ENCODE measurements at regions not wholly inside any gene's neighbourhood (a gene's known extent, or its start where the extent isn't known, plus 50 kb on each side); places are given as distances from the start of the nearest gene placed in this dataset.

GRCh38 chr3:187833799-187834578, 88.7 kb upstream of the BCL6 start:
- Mint-ChIP-seq H3K4me1 (ENCODE audit: low read depth) (peaks cover 29% of the 10 kb centered on the region), H3K9me3 (peaks cover 14% of the 10 kb centered on the region), H3K36me3 (ENCODE audit: low read depth) (peaks cover 16% of the 10 kb centered on the region), H3K27ac (no peak overlapping the region), H3K4me3 (no peak overlapping the region), H3K27me3 (ENCODE audit: low read depth) (no peaks in the 10 kb centered on the region)

- H3K27me3 Mint-ChIP-seq (ENCODE audit: low read depth) = no peaks in the 10 kb centered on the region
- H3K9me3 Mint-ChIP-seq = peaks cover 14% of the 10 kb centered on the region
- H3K27ac Mint-ChIP-seq = no peak overlapping the region
- H3K36me3 Mint-ChIP-seq (ENCODE audit: low read depth) = peaks cover 14% of the 10 kb centered on the region
- no peak overlapping the region for H3K4me3 Mint-ChIP-seq
- peaks cover 16% of the 10 kb centered on the region for H3K4me1 Mint-ChIP-seq (ENCODE audit: low read depth)
Measured at GRCh38 chr3:187836823-187837770, 91.8 kb upstream of the BCL6 start.

GRCh38 chr3:187838016-187838540, 92.8 kb upstream of the BCL6 start:
- peaks cover 14% of the 10 kb centered on the region for H3K36me3 Mint-ChIP-seq (ENCODE audit: low read depth)
- H3K9me3 Mint-ChIP-seq = peaks cover 14% of the 10 kb centered on the region

GRCh38 chr3:187839422-187839821, 94.2 kb upstream of the BCL6 start:
- Mint-ChIP-seq H3K4me3 (no peak overlapping the region), H3K27ac (no peak overlapping the region), H3K27me3 (ENCODE audit: low read depth) (no peaks in the 10 kb centered on the region), H3K36me3 (ENCODE audit: low read depth) (peaks cover 14% of the 10 kb centered on the region), H3K4me1 (ENCODE audit: low read depth) (peaks cover 7% of the 10 kb centered on the region), H3K9me3 (peaks cover 14% of the 10 kb centered on the region)

More at GRCh38 chr3:187838016-187838540, 92.8 kb upstream of the BCL6 start:
- Mint-ChIP-seq H3K4me3 (no peak overlapping the region), H3K4me1 (ENCODE audit: low read depth) (peaks cover 10% of the 10 kb centered on the region), H3K27ac (no peak overlapping the region), H3K27me3 (ENCODE audit: low read depth) (no peaks in the 10 kb centered on the region)

GRCh38 chr3:187840856-187841255, 95.6 kb upstream of the BCL6 start:
- H3K36me3 Mint-ChIP-seq (ENCODE audit: low read depth) = peaks cover 3% of the 10 kb centered on the region
- H3K4me3 Mint-ChIP-seq = no peak overlapping the region
- H3K27me3 Mint-ChIP-seq (ENCODE audit: low read depth) = peaks cover 1% of the 10 kb centered on the region
- H3K9me3 Mint-ChIP-seq = peaks cover 3% of the 10 kb centered on the region
- H3K27ac Mint-ChIP-seq = no peak overlapping the region
- H3K4me1 Mint-ChIP-seq (ENCODE audit: low read depth) = peaks cover 2% of the 10 kb centered on the region

- Mint-ChIP-seq H3K36me3 (ENCODE audit: low read depth) (peaks cover 3% of the 10 kb centered on the region), H3K27ac (no peak overlapping the region), H3K27me3 (ENCODE audit: low read depth) (peaks cover 4% of the 10 kb centered on the region), H3K4me3 (no peak overlapping the region), H3K4me1 (ENCODE audit: low read depth) (peaks cover 4% of the 10 kb centered on the region), H3K9me3 (peaks cover 3% of the 10 kb centered on the region)
Measured at GRCh38 chr3:187841560-187841959, 96.3 kb upstream of the BCL6 start.

- Mint-ChIP-seq H3K4me3 (no peak overlapping the region), H3K9me3 (no peaks in the 10 kb centered on the region), H3K27ac (no peak overlapping the region)
Measured at GRCh38 chr3:187843654-187844053, 98.4 kb upstream of the BCL6 start.

GRCh38 chr3:187844708-187845107, 99.4 kb upstream of the BCL6 start:
- peaks cover 3% of the 10 kb centered on the region for H3K4me1 Mint-ChIP-seq (ENCODE audit: low read depth)
- no peak overlapping the region for H3K27ac Mint-ChIP-seq
- peaks cover 4% of the 10 kb centered on the region for H3K27me3 Mint-ChIP-seq (ENCODE audit: low read depth)
- peaks cover 3% of the 10 kb centered on the region for H3K36me3 Mint-ChIP-seq (ENCODE audit: low read depth)
- H3K9me3 Mint-ChIP-seq = no peaks in the 10 kb centered on the region
- no peak overlapping the region for H3K4me3 Mint-ChIP-seq

More at GRCh38 chr3:187843654-187844053, 98.4 kb upstream of the BCL6 start:
- Mint-ChIP-seq H3K4me1 (ENCODE audit: low read depth) (peaks cover 2% of the 10 kb centered on the region), H3K27me3 (ENCODE audit: low read depth) (peaks cover 4% of the 10 kb centered on the region), H3K36me3 (ENCODE audit: low read depth) (peaks cover 3% of the 10 kb centered on the region)

- peaks cover 4% of the 10 kb centered on the region for H3K27me3 Mint-ChIP-seq (ENCODE audit: low read depth)
- H3K27ac Mint-ChIP-seq = no peak overlapping the region
- peaks cover 7% of the 10 kb centered on the region for H3K4me1 Mint-ChIP-seq (ENCODE audit: low read depth)
- peaks cover 6% of the 10 kb centered on the region for H3K9me3 Mint-ChIP-seq
- peaks cover 5% of the 10 kb centered on the region for H3K36me3 Mint-ChIP-seq (ENCODE audit: low read depth)
- H3K4me3 Mint-ChIP-seq = no peak overlapping the region
Measured at GRCh38 chr3:187845826-187846225, 100.6 kb upstream of the BCL6 start.

GRCh38 chr3:187848401-187848800, 103.1 kb upstream of the BCL6 start:
- Mint-ChIP-seq H3K27me3 (ENCODE audit: low read depth) (peaks cover 4% of the 10 kb centered on the region), H3K4me3 (no peak overlapping the region), H3K27ac (no peak overlapping the region), H3K36me3 (ENCODE audit: low read depth) (peaks cover 5% of the 10 kb centered on the region), H3K9me3 (peaks cover 20% of the 10 kb centered on the region), H3K4me1 (ENCODE audit: low read depth) (peaks cover 8% of the 10 kb centered on the region)

GRCh38 chr3:187849016-187849654, 103.9 kb upstream of the BCL6 start:
- Mint-ChIP-seq H3K4me1 (ENCODE audit: low read depth) (peaks cover 8% of the 10 kb centered on the region), H3K4me3 (no peak overlapping the region), H3K9me3 (peaks cover 20% of the 10 kb centered on the region), H3K27me3 (ENCODE audit: low read depth) (peaks cover 4% of the 10 kb centered on the region), H3K27ac (no peak overlapping the region), H3K36me3 (ENCODE audit: low read depth) (peaks cover 2% of the 10 kb centered on the region)

GRCh38 chr3:187850258-187850921, 105.1 kb upstream of the BCL6 start:
- Mint-ChIP-seq H3K9me3 (peaks cover 20% of the 10 kb centered on the region), H3K27me3 (ENCODE audit: low read depth) (peaks cover 4% of the 10 kb centered on the region), H3K4me1 (ENCODE audit: low read depth) (peaks cover 8% of the 10 kb centered on the region), H3K4me3 (no peak overlapping the region), H3K36me3 (ENCODE audit: low read depth) (peaks cover 2% of the 10 kb centered on the region), H3K27ac (no peak overlapping the region)

- H3K9me3 Mint-ChIP-seq = peaks cover 20% of the 10 kb centered on the region
- peaks cover 7% of the 10 kb centered on the region for H3K4me1 Mint-ChIP-seq (ENCODE audit: low read depth)
- peaks cover 2% of the 10 kb centered on the region for H3K36me3 Mint-ChIP-seq (ENCODE audit: low read depth)
- no peak overlapping the region for H3K27ac Mint-ChIP-seq
- no peak overlapping the region for H3K4me3 Mint-ChIP-seq
- H3K27me3 Mint-ChIP-seq (ENCODE audit: low read depth) = no peaks in the 10 kb centered on the region
Measured at GRCh38 chr3:187852842-187853730, 107.8 kb upstream of the BCL6 start.
